VCaP (cell line): ENCODE measurements at regions not wholly inside any gene's neighbourhood (a gene's known extent, or its start where the extent isn't known, plus 50 kb on each side); places are given as distances from the start of the nearest gene placed in this dataset.
"Not testable (repeated sequence)": the region's sequence is repeated elsewhere in the genome, so short reads cannot be mapped to it uniquely, and the experiment has no call there.

Source experiments
- H3K27ac ChIP-seq: fragments of 450-650 bp; 2 replicates; pipeline ENCODE4 v1.5.1; 2017
- TF ChIP-seq, protein P1 (sequence below): fragments of 450-650 bp; conservative IDR thresholded peaks from 2 replicates; pipeline ENCODE4 v1.5.1; 2017; ENCODE audit warnings: mild to moderate bottlenecking, moderate library complexity

DNA sequence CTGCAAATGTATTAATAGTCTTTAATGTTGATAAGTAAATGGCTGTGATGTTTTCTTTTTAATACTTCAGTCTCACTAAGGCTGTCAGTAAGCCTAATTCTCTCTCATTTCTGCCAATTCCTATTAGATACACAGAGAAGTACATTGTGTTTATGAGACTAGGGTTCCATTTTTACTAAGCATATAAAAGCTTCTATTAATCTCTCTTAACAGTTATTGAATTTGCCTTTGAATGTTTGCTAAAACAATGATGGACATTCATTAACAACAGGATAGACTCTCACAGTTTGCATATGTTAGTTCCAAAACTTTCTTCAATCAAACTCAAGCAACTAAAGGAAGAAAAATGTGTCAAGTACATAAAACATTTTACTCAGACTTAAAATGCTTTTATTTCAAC, 659.3 kb downstream of the TLE1 start:
- TF ChIP-seq, protein P1, sequence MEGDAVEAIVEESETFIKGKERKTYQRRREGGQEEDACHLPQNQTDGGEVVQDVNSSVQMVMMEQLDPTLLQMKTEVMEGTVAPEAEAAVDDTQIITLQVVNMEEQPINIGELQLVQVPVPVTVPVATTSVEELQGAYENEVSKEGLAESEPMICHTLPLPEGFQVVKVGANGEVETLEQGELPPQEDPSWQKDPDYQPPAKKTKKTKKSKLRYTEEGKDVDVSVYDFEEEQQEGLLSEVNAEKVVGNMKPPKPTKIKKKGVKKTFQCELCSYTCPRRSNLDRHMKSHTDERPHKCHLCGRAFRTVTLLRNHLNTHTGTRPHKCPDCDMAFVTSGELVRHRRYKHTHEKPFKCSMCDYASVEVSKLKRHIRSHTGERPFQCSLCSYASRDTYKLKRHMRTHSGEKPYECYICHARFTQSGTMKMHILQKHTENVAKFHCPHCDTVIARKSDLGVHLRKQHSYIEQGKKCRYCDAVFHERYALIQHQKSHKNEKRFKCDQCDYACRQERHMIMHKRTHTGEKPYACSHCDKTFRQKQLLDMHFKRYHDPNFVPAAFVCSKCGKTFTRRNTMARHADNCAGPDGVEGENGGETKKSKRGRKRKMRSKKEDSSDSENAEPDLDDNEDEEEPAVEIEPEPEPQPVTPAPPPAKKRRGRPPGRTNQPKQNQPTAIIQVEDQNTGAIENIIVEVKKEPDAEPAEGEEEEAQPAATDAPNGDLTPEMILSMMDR, result no peak
- peak overlapping the region; percentile 77 for H3K27ac ChIP-seq

DNA sequence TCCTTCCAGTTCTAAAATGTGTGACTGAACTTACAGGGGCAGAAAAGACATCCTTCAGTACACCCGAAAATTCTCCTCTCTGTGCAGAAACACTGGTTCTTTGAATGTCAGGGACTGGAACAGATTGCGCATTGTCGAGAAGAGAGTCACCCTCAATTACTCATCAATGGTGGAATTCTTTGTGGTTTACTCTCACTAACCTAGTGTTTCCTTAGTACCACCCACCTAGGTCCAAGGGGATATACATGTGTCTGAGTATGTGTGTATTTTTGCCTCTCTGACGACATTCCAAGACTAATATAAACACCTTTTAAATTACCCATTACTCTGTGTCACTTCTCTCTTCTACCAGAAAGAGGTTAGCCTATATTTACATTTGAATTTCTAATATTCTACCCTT, 660.8 kb downstream of the TLE1 start:
- TF ChIP-seq, protein P1, result no peak
- H3K27ac ChIP-seq, result peak overlapping the region; percentile 77; the same call in 1 of the 2 replicates

DNA sequence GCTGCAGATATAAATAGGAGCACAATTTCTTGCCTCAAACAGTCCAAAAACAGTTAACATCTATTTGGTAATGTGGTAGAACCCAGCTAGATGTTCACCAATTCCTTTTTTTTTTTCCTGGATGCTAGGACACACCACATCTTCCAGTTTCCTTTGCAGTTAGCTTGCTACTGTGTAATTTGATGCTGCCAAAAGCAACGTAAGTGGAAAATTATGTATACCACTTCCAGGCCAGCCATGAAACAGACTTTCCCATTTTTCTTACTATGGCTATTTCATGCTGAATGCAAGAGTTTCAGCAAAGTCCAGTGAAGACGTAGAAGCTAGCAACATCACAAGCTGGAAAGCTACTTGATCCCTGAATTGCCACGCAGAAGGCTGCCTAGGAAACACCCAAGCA, 667.2 kb downstream of the TLE1 start:
- H3K27ac ChIP-seq, result no peak overlapping the region
- TF ChIP-seq, protein P1, result no peak

DNA sequence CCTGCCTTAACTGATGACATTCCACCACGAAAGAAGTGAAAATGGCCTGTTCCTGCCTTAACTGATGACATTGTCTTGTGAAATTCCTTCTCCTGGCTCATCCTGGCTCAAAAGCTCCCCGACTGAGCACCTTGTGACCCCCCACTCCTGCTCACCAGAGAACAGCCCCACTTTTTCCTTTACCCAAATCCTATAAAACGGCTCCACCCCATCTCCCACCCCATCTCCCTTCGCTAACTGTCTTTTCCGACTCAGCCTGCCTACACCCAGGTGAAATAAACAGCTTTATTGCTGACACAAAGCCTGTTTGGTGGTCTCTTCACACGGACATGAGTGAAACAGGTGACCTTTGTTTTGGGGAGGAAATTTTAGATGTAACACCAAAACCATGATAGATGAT, 674.4 kb downstream of the TLE1 start:
- H3K27ac ChIP-seq, result not testable (repeated sequence)

DNA sequence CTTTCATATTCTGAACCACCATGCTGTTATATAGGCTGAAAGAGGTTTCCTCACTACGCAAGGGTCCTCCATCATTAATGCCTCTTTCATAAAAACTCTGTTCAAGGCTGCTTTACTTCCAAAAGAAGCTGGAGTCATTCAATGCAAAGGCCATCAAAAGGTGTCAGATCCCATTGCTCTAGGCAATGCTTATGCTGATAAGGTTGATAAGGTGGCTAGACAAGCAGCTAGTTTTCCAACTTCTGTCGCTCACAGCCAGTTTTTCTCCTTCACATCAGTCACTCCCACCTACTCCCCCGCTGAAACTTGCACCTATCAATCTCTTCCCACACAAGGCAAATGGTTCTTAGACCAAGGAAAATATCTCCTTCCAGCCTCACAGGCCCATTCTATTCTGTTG, 676.2 kb downstream of the TLE1 start:
- H3K27ac ChIP-seq, result not testable (repeated sequence)

DNA sequence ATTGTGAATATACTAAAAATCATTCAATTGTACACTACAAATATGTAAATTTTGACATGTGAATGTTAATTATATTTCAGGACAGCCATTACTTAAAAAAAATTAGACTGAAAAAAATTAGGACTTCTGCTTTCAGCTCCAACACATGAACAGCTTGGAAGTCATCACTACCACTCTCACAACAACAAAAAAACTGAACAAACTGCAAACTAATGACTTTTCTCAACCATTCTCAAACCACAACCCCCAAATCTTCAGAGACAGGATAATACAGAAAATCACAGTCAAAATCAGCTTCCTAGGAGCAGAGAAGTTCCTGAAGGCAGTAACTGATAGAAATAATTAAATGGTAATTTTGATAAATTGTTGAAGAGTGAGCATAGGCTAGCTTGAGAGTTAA, 686.4 kb downstream of the TLE1 start:
- TF ChIP-seq, protein P1, result no peak
- H3K27ac ChIP-seq, result no peak overlapping the region

DNA sequence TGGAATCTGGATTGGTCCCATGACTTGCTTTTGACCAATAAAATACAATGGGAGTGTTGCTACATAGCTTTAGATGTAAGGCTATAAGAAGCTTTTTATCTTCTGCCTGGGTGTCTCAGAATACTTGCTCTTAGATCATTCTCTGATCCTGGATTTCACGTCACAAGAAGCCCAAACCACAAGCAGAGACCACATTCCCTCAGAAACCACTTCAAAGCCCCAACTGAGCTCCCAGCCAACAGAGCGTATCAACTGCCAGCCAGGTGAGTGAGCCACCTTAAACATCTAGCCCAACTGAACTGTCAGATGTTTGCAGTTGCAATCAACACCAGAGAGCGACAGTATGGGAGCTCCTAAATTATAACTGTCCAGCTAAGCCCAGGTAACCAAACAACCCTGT, 687.1 kb downstream of the TLE1 start:
- TF ChIP-seq, protein P1, result no peak
- H3K27ac ChIP-seq, result no peak overlapping the region

DNA sequence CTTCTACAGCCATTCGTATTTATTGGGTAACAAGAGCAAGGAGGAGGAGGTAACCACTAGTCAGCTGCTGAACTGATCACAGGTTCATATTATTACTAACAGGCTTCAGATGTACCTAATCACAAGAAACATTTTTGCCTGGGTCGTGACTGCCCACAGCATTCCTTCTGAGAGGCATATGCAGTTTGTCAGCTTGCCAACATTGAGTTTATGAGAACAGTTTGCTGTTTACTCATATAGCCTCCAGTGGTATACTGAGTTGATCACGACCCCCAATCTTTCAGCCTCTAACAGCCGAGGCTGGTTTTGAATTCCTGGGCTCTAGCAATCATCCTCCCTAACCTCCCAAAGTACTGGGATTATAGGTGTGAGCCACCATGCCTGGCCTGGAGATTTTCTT, 693.6 kb downstream of the TLE1 start:
- no peak overlapping the region for H3K27ac ChIP-seq
- TF ChIP-seq, protein P1, result no peak

DNA sequence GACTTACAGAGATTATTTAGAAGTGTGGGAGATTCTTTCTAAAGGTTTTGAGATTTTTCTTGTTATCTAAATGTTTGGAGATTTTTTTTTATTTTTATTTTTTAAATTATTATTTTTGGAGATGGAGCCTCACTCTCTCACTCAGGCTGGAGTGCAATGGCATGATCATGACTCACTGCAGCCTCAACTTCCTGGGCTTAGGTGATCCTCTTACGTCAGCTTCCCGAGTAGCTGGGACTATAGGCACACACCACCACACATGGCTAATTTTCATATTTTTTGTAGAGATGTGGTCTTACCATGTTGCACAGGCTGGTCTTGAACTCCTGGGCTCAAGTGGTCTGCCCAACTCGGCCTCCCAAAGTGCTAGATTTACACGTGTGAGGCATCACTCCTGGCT, 694.5 kb downstream of the TLE1 start:
- no peak overlapping the region for H3K27ac ChIP-seq
- TF ChIP-seq, protein P1, result no peak

DNA sequence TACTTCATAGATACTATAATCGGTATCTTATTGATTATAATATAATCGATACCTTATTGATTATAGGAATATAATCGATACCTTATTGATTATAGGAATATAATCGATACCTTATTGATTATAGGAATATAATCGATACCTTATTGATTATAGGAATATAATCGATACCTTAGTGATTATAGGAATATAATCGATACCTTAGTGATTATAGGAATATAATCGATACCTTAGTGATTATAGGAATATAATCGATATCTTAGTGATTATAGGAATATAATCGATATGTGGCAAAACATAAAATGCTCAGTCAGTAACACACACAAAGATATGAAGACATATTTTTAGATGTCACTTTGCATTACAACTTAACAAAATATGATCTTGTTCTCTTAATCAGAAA, 703.8 kb downstream of the TLE1 start:
- H3K27ac ChIP-seq, result not testable (repeated sequence)
